PC-3 (cell line): ENCODE measurements at regions not wholly inside any gene's neighbourhood (a gene's known extent, or its start where the extent isn't known, plus 50 kb on each side); places are given as distances from the start of the nearest gene placed in this dataset.

Source experiments
- EZH2 ChIP-seq: fragments of 300-600 bp; sonication (generic); IDR thresholded peaks from one replicate; pipeline ENCODE4 v1.6.1; 2017; ENCODE audit warnings: antibody characterized with exemption, mild to moderate bottlenecking, low read length; ENCODE audit not compliant: unreplicated experiment
- TF ChIP-seq, protein P1 (sequence below): fragments of 300-600 bp; sonication (generic); conservative IDR thresholded peaks from 2 replicates; pipeline ENCODE4 v1.5.1; 2017; ENCODE audit warnings: antibody characterized with exemption, low read depth, mild to moderate bottlenecking, low read length

DNA sequence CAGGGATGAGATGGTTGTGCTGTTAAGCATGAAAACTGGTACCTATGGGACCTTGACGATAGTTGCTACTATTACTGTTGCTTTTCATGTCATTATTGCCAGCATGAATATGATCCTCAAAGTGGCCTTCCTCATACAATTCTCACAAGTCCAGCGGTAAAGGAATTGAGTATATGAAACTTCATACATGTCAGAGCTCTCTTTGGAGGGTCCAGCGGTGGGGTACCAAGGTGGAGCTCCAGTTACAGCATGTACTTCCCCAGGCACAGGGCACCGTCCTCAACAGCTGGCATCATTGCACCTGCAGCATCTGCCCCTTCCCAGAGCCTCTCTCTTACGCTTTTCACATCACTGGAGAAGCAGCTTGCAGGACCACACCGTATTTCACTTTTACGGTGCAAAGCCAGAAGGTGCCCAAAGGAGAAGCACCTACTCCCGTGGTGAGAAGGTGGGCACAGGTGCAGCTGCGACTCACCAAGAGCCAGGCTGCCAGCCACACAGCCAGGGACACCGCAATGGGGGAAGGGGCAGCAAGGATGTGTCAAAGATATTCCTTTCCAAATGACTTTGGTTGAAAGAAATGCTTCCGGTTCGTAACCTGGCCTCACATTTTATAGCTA, 166.4 kb upstream of the IRF2BP2 start:
- TF ChIP-seq, protein P1, sequence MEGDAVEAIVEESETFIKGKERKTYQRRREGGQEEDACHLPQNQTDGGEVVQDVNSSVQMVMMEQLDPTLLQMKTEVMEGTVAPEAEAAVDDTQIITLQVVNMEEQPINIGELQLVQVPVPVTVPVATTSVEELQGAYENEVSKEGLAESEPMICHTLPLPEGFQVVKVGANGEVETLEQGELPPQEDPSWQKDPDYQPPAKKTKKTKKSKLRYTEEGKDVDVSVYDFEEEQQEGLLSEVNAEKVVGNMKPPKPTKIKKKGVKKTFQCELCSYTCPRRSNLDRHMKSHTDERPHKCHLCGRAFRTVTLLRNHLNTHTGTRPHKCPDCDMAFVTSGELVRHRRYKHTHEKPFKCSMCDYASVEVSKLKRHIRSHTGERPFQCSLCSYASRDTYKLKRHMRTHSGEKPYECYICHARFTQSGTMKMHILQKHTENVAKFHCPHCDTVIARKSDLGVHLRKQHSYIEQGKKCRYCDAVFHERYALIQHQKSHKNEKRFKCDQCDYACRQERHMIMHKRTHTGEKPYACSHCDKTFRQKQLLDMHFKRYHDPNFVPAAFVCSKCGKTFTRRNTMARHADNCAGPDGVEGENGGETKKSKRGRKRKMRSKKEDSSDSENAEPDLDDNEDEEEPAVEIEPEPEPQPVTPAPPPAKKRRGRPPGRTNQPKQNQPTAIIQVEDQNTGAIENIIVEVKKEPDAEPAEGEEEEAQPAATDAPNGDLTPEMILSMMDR: no peak
- TF ChIP-seq EZH2: no peak
